ENCODE measurements at regions not wholly inside any gene's neighbourhood (a gene's known extent, or its start where the extent isn't known, plus 50 kb on each side); places are given as distances from the start of the nearest gene placed in this dataset.
"Not testable (repeated sequence)": the region's sequence is repeated elsewhere in the genome, so short reads cannot be mapped to it uniquely, and the experiment has no call there.

GRCh38 chr22:10731246-10731974, 4796.6 kb upstream of the OR11H1 start:
- not testable (repeated sequence) for TF ChIP-seq POLR2AphosphoS5 (IDR thresholded peaks at IDR 0.05)
- TF ChIP-seq, protein P1, sequence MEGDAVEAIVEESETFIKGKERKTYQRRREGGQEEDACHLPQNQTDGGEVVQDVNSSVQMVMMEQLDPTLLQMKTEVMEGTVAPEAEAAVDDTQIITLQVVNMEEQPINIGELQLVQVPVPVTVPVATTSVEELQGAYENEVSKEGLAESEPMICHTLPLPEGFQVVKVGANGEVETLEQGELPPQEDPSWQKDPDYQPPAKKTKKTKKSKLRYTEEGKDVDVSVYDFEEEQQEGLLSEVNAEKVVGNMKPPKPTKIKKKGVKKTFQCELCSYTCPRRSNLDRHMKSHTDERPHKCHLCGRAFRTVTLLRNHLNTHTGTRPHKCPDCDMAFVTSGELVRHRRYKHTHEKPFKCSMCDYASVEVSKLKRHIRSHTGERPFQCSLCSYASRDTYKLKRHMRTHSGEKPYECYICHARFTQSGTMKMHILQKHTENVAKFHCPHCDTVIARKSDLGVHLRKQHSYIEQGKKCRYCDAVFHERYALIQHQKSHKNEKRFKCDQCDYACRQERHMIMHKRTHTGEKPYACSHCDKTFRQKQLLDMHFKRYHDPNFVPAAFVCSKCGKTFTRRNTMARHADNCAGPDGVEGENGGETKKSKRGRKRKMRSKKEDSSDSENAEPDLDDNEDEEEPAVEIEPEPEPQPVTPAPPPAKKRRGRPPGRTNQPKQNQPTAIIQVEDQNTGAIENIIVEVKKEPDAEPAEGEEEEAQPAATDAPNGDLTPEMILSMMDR (IDR thresholded peaks at IDR 0.05) = not testable (repeated sequence)

Data from upper lobe of left lung (tissue), 4 donors.